ENCODE measurements at regions not wholly inside any gene's neighbourhood (a gene's known extent, or its start where the extent isn't known, plus 50 kb on each side); places are given as distances from the start of the nearest gene placed in this dataset.

DNA sequence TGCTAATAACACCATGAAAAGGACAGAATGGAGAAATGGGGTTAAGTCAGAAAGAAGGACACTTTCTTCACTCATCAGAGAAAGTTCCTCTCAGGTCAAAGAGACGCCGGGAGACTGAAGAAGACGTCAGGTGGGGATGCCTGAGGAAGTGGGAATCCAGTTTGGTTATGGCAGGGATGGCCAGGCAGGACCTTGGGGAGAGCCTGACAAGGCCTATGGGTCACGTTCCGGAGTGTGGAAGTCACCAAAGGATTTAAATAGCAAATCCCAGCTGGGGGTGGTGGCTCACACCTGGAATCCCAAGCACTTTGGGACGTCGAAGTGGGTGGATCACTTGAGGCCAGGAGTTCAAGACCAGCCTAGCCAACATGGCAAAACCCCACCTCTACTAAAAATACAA lies 432.7 kb upstream of the SMIM21 start:
- TF ChIP-seq EZH2 (IDR thresholded peaks at IDR 0.05; ENCODE audit: low read depth), result no peak
- TF ChIP-seq, protein P1, sequence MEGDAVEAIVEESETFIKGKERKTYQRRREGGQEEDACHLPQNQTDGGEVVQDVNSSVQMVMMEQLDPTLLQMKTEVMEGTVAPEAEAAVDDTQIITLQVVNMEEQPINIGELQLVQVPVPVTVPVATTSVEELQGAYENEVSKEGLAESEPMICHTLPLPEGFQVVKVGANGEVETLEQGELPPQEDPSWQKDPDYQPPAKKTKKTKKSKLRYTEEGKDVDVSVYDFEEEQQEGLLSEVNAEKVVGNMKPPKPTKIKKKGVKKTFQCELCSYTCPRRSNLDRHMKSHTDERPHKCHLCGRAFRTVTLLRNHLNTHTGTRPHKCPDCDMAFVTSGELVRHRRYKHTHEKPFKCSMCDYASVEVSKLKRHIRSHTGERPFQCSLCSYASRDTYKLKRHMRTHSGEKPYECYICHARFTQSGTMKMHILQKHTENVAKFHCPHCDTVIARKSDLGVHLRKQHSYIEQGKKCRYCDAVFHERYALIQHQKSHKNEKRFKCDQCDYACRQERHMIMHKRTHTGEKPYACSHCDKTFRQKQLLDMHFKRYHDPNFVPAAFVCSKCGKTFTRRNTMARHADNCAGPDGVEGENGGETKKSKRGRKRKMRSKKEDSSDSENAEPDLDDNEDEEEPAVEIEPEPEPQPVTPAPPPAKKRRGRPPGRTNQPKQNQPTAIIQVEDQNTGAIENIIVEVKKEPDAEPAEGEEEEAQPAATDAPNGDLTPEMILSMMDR (conservative IDR thresholded peaks at IDR 0.05), result no peak
